IMR-90 (cell line): ENCODE measurements at regions not wholly inside any gene's neighbourhood (a gene's known extent, or its start where the extent isn't known, plus 50 kb on each side); places are given as distances from the start of the nearest gene placed in this dataset.

Experiments used
- ATAC-seq: fragments of 200-7000 bp; cut with Tn5 transposase; 2 replicates; pipeline ENCODE4 v1.9.1; 2020; ENCODE audit warnings: low read depth, mild to moderate bottlenecking, moderate library complexity
- BruUV-seq: library from RNA; stranded (reverse); fragments of 400-500 nt; replicated peaks from 2 replicates; lab custom pipeline; 2021; lab: Mats Ljungman, UMichigan
- CTCF ChIA-PET: fragments of 300-600 bp; formaldehyde crosslinking; extraction: SDS; loops from one replicate; lab custom pipeline; 2021; ENCODE audit warnings: antibody characterized with exemption; lab: Yijun Ruan, JAX
- POLR2A ChIA-PET: fragments of 300-600 bp; sonication (Branson Sonifier 250); formaldehyde crosslinking; loops from one replicate; lab custom pipeline; 2022; ENCODE audit warnings: antibody characterized with exemption; ENCODE audit not compliant: unreplicated experiment; lab: Charles Lee
- DNase-seq: peaks from one replicate; pipeline ENCODE4 v3.0.0; 2013
- H2AFZ ChIP-seq: replicated peaks from 2 replicates; pipeline ENCODE3; 2013; ENCODE audit warnings: low read length, mild to moderate bottlenecking; ENCODE audit not compliant: poor library complexity
- H2AK5ac ChIP-seq: 2 replicates; pipeline ENCODE4 v1.6.1; 2013; ENCODE audit warnings: low read depth, low read length, inconsistent platforms
- H2AK9ac ChIP-seq: replicated peaks from 2 replicates; pipeline ENCODE3; 2013; ENCODE audit warnings: mild to moderate bottlenecking, low read depth, low read length, moderate library complexity; ENCODE audit not compliant: poor library complexity
- H2BK120ac ChIP-seq: 2 replicates; pipeline ENCODE4 v1.6.1; 2013; ENCODE audit warnings: low read depth, low read length, inconsistent platforms
- H2BK15ac ChIP-seq: 3 replicates; pipeline ENCODE4 v1.6.1; 2013; ENCODE audit warnings: low read depth, low read length, inconsistent platforms
- H2BK20ac ChIP-seq: 2 replicates; pipeline ENCODE4 v1.6.1; 2013; ENCODE audit warnings: low read depth, mild to moderate bottlenecking, inconsistent platforms, low read length, moderate library complexity
- H2BK5ac ChIP-seq: 2 replicates; pipeline ENCODE4 v1.6.1; 2013; ENCODE audit warnings: mild to moderate bottlenecking, low read depth, low read length, inconsistent platforms; ENCODE audit not compliant: poor library complexity, severe bottlenecking
- H3K14ac ChIP-seq: replicated peaks from 2 replicates; pipeline ENCODE4 v1.6.1; 2013; ENCODE audit warnings: low read depth, low read length, inconsistent platforms
- H3K18ac ChIP-seq: 2 replicates; pipeline ENCODE4 v1.6.1; 2013; ENCODE audit warnings: low read depth, low read length, control low read depth
- H3K23ac ChIP-seq: 2 replicates; pipeline ENCODE4 v1.6.1; 2013; ENCODE audit warnings: low read depth, low read length, inconsistent platforms
- H3K27ac ChIP-seq: 2 replicates; pipeline ENCODE4 v1.5.1; 2013; ENCODE audit warnings: mild to moderate bottlenecking, control low read depth, low read length; ENCODE audit not compliant: insufficient read depth
- H3K27me3 ChIP-seq: 2 replicates; pipeline ENCODE4 v1.6.1; 2013; ENCODE audit warnings: low read length; ENCODE audit not compliant: control insufficient read depth, insufficient read depth
- H3K36me3 ChIP-seq: 2 replicates; pipeline ENCODE4 v1.6.1; 2013; ENCODE audit warnings: low read length, mixed read lengths; ENCODE audit not compliant: control insufficient read depth, insufficient read depth
- H3K4ac ChIP-seq: 2 replicates; pipeline ENCODE4 v1.6.1; 2013; ENCODE audit warnings: low read depth, low read length, inconsistent platforms
- H3K4me1 ChIP-seq: 2 replicates; pipeline ENCODE4 v1.6.1; 2013; ENCODE audit warnings: low read length, mixed read lengths; ENCODE audit not compliant: control insufficient read depth, insufficient read depth
- H3K4me2 ChIP-seq: 2 replicates; pipeline ENCODE4 v1.6.1; 2013; ENCODE audit warnings: low read depth, mild to moderate bottlenecking, control low read depth, low read length, moderate library complexity
- H3K4me3 ChIP-seq: 2 replicates; pipeline ENCODE4 v1.5.1; 2013; ENCODE audit warnings: low read depth, mild to moderate bottlenecking, control low read depth, low read length, moderate library complexity; ENCODE audit not compliant: insufficient read depth
- H3K56ac ChIP-seq: 2 replicates; pipeline ENCODE4 v1.6.1; 2013; ENCODE audit warnings: low read length, inconsistent platforms; ENCODE audit not compliant: insufficient read depth; ENCODE audit errors: extremely low read depth
- H3K79me1 ChIP-seq, 2 experiments: 2 replicates each; pipeline ENCODE4 v1.6.1; 2013; ENCODE audit warnings: low read length in 2 of 2, inconsistent platforms in 1 of 2, low read depth in 1 of 2
- H3K9ac ChIP-seq: 2 replicates; pipeline ENCODE4 v1.6.1; 2013; ENCODE audit warnings: low read depth, low read length, control low read depth
- H3K9me1 ChIP-seq: 2 replicates; pipeline ENCODE4 v1.6.1; 2013; ENCODE audit warnings: low read length, inconsistent platforms; ENCODE audit not compliant: insufficient read depth
- H3K9me3 ChIP-seq: 2 replicates; pipeline ENCODE4 v1.6.1; 2013; ENCODE audit warnings: low read length; ENCODE audit not compliant: control insufficient read depth, insufficient read depth
- H4K20me1 ChIP-seq: 2 replicates; pipeline ENCODE4 v1.6.1; 2013; ENCODE audit warnings: low read length, inconsistent platforms; ENCODE audit not compliant: insufficient read depth
- H4K5ac ChIP-seq: 2 replicates; pipeline ENCODE4 v1.6.1; 2013; ENCODE audit warnings: mild to moderate bottlenecking, low read depth, low read length, control low read depth
- H4K8ac ChIP-seq, 2 experiments: 2 replicates each; pipeline ENCODE4 v1.6.1; 2013; ENCODE audit warnings: low read depth in 2 of 2, low read length in 2 of 2, control low read depth in 1 of 2, inconsistent platforms in 1 of 2
- H4K91ac ChIP-seq: 2 replicates; pipeline ENCODE4 v1.6.1; 2013; ENCODE audit warnings: low read depth, low read length, inconsistent platforms; ENCODE audit not compliant: insufficient read depth
- CHD1 ChIP-seq: IDR thresholded peaks from 2 replicates; pipeline ENCODE4 v1.6.1; 2012; ENCODE audit warnings: low read depth, low read length, improper control_type of control experiment
- CTCF ChIP-seq: conservative IDR thresholded peaks from 2 replicates; pipeline ENCODE4 v1.5.1; 2012; ENCODE audit warnings: mild to moderate bottlenecking, low read depth, low read length, improper control_type of control experiment
- MAFK ChIP-seq: IDR thresholded peaks from 2 replicates; pipeline ENCODE4 v1.6.1; 2012; ENCODE audit warnings: low read depth, low read length, improper control_type of control experiment
- NFE2L2 ChIP-seq: fragments of 150-350 bp; IDR thresholded peaks from 2 replicates; pipeline ENCODE4 v1.6.1; 2016; ENCODE audit warnings: low read depth, mild to moderate bottlenecking, low read length
- POLR2A ChIP-seq: IDR thresholded peaks from 2 replicates; pipeline ENCODE4 v1.6.1; 2012; ENCODE audit warnings: mild to moderate bottlenecking, low read depth, low read length
- RAD21 ChIP-seq: IDR thresholded peaks from 2 replicates; pipeline ENCODE4 v1.6.1; 2012; ENCODE audit warnings: low read length, improper control_type of control experiment
- RCOR1 ChIP-seq: IDR thresholded peaks from 2 replicates; pipeline ENCODE4 v1.6.1; 2012; ENCODE audit warnings: mild to moderate bottlenecking, low read length, improper control_type of control experiment; ENCODE audit not compliant: insufficient replicate concordance
- RFX5 ChIP-seq: IDR thresholded peaks from 2 replicates; pipeline ENCODE4 v1.8.0; 2012; ENCODE audit warnings: low read depth, mild to moderate bottlenecking, low read length, moderate library complexity
- SMC3 ChIP-seq: fragments of 150-350 bp; IDR thresholded peaks from 2 replicates; pipeline ENCODE4 v1.6.1; 2016; ENCODE audit warnings: low read depth, mild to moderate bottlenecking, antibody characterized with exemption, low read length, moderate library complexity
- USF2 ChIP-seq: fragments of 150-350 bp; IDR thresholded peaks from 2 replicates; pipeline ENCODE4 v1.6.1; 2017; ENCODE audit warnings: mild to moderate bottlenecking, antibody characterized with exemption, low read length, low read depth
- WGBS, 2 experiments: methylation state at CpG; one replicate each; pipeline versions ENCODE4 v1.1.5 to v1.1.7; 2013; ENCODE audit warnings: missing lambda C conversion rate in 2 of 2; ENCODE audit not compliant: insufficient read length in 1 of 2; ENCODE audit errors: extremely low coverage in 2 of 2; 5-methylcytosine and 5-hydroxymethylcytosine counted together
- dilution Hi-C: fragments of 300-500 bp; cut with HindIII; formaldehyde crosslinking; loops from one replicate; pipeline ENCODE4 v1.14.3; 2018; ENCODE audit warnings: low sequenced_read_pairs; ENCODE audit not compliant: unreplicated experiment
- in situ Hi-C: fragments of 300-500 bp; cut with MboI; formaldehyde crosslinking; loops from 3 replicates; pipeline ENCODE4 v1.14.3; 2019; ENCODE audit warnings: low sequenced_read_pairs, inconsistent platforms, mixed read lengths
- intact Hi-C: fragments of 100-400 bp; cut with micrococcal nuclease; formaldehyde crosslinking; loops from 2 replicates; pipeline ENCODE4 v1.10.0; 2022

GRCh38 chrY:26354191-26354590, 732.3 kb downstream of the CDY1 start:
- ChIA-PET POLR2A (no interaction called here), CTCF (no interaction called here)
- Histone ChIP-seq H4K5ac (no peak overlapping the region), H3K14ac (no peak overlapping the region), H3K18ac (no peak overlapping the region), H4K20me1 (no peaks in the 10 kb centered on the region), H4K91ac (no peak overlapping the region), H3K4ac (no peak overlapping the region), H3K36me3 (no peaks in the 10 kb centered on the region), H2AK9ac (no peak overlapping the region), H3K4me2 (no peak overlapping the region), H3K4me1 (no peaks in the 10 kb centered on the region), H3K9me3 (no peaks in the 10 kb centered on the region), H2AFZ (no peak overlapping the region), H2AK5ac (no peak overlapping the region), H3K56ac (no peak overlapping the region), H2BK5ac (no peak overlapping the region), H3K4me3 (no peak overlapping the region), H3K9ac (no peak overlapping the region), H2BK120ac (no peak overlapping the region), H2BK15ac (no peak overlapping the region), H4K8ac (no peak overlapping the region), H3K23ac (no peak overlapping the region), H3K9me1 (no peaks in the 10 kb centered on the region), H3K79me1 (no peaks in the 10 kb centered on the region), H3K27ac (no peak overlapping the region), H3K27me3 (no peaks in the 10 kb centered on the region), H2BK20ac (no peak overlapping the region)
- no TSS peak for BruUV-seq
- WGBS, 2 experiments: no CpG with 5 or more reads among the region's 1 CpG
- intact Hi-C loops: no loop called here
- in situ Hi-C loops: no loop called here
- DNase-seq (no peak), ATAC-seq (no peak)
- dilution Hi-C loops: no loop called here
- TF ChIP-seq MAFK: no peak
- TF ChIP-seq USF2: no peak
- TF ChIP-seq CTCF: no peak
- TF ChIP-seq CHD1: no peak
- TF ChIP-seq RFX5: no peak
- no peak for TF ChIP-seq RCOR1
- no peak for TF ChIP-seq SMC3
- no peak for TF ChIP-seq NFE2L2
- TF ChIP-seq RAD21: no peak
- no peak for TF ChIP-seq POLR2A
